COLO829 (cell line): ENCODE measurements at regions not wholly inside any gene's neighbourhood (a gene's known extent, or its start where the extent isn't known, plus 50 kb on each side); places are given as distances from the start of the nearest gene placed in this dataset.

Source experiments
- DNase-seq: peaks from one replicate; pipeline ENCODE4 v3.0.0; 2012; ENCODE audit warnings: low spot score

DNA sequence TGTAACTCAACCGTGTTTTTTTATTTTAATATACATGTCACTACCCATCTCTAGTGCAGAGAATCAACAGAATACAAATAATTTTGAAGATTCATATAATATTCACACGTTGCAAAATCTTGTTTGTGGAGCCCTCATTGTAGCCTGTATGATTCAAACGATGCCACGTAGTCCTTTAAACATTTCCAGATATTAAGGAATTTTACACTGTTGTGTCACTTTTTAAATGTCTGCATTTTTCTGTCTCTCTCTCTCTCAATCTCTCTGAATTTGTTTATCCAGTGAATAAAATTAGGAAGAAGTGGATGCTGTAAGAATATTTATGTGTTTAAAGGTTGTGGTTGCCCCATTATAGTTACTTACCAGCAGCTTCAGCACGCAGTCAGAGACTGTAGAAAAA, 262.0 kb downstream of the PAX1 start:
- no peak for DNase-seq

GRCh38 chr20:21956591-21956990, 251.1 kb downstream of the PAX1 start:
- no peak for DNase-seq

GRCh38 chr20:21947406-21947805, 241.9 kb downstream of the PAX1 start:
- no peak for DNase-seq

GRCh38 chr20:21944227-21944626, 238.8 kb downstream of the PAX1 start:
- no peak for DNase-seq

GRCh38 chr20:21941941-21942805, 236.7 kb downstream of the PAX1 start:
- no peak for DNase-seq

- no peak for DNase-seq
These were observed 231.4 kb downstream of the PAX1 start for GRCh38 chr20:21936720-21937380.

DNA sequence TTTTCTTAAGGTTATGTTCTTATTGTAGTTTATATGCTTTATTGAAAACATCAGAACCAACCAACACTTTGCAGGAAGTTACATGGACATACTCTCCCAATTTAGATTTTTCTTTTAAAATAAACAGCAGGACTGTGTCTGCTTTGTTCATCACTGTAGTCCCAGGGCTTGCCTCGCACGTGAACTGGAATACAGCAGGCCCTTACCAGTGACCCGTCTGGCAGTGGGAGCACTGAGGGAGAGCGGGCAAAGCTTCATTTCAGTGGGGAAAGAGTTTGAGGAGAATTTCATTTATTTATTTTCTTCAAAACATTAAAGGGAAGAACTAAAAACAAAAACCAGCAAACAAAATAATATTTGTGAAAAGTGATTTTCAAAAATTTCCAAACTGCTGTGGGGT, 230.8 kb downstream of the PAX1 start:
- DNase-seq: no peak

- DNase-seq: no peak
These were observed 228.1 kb downstream of the PAX1 start for GRCh38 chr20:21933526-21933925.

GRCh38 chr20:21921251-21921650, 215.8 kb downstream of the PAX1 start:
- no peak for DNase-seq

DNA sequence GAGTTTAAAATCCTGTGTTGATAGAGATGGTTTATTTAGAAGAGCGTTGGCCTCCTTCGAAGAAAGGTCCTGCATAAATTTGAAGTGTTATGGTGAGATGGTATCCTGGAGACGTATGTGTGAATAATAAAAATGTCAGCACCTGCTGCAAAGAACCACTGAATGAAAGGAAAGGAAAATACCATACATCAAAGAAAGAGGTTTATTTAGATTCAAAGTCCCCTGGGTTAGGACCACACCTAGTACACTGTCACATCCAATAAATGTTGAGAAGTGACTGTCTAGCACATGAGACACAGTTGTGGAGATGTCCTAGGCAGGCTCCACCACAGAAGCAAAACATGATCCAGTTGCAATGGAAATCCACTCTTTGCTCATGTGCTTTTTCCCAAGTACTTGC, 214.7 kb downstream of the PAX1 start:
- DNase-seq: no peak

GRCh38 chr20:21918398-21918797, 212.9 kb downstream of the PAX1 start:
- DNase-seq: no peak

- DNase-seq: no peak
These were observed 196.9 kb downstream of the PAX1 start for GRCh38 chr20:21902391-21902790.

GRCh38 chr20:21901470-21902275, 196.2 kb downstream of the PAX1 start:
- DNase-seq: no peak

GRCh38 chr20:21900431-21900830, 195.0 kb downstream of the PAX1 start:
- DNase-seq: no peak

- no peak for DNase-seq
These were observed 169.5 kb downstream of the PAX1 start for GRCh38 chr20:21874921-21875320.

- DNase-seq: no peak
These were observed 168.7 kb downstream of the PAX1 start for GRCh38 chr20:21874127-21874526.

DNA sequence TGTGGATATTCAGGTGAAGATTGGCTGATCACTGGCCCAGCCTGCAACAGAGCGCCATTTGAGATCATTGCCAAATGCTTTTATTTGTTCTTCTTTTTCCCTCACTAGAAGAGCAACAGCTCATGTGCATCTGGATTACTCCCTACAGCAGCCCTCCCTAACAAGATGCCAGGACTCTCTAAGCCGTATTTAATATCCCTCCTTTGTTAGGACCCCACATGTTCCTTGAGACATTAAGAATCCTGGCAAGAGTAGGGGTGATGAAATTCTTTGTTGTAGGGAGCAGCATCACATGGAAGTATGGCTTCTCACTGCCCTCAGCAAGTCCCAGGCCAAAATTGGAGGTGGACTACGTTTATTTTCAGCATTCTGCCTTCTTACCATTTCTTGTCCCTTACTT, 167.8 kb downstream of the PAX1 start:
- DNase-seq: no peak

GRCh38 chr20:21867811-21868210, 162.3 kb downstream of the PAX1 start:
- no peak for DNase-seq

GRCh38 chr20:21867353-21867752, 161.9 kb downstream of the PAX1 start:
- no peak for DNase-seq

- DNase-seq: no peak
These were observed 157.5 kb downstream of the PAX1 start for GRCh38 chr20:21862956-21863355.

- no peak for DNase-seq
These were observed 156.9 kb downstream of the PAX1 start for GRCh38 chr20:21862259-21862946.

- DNase-seq: no peak
These were observed 135.5 kb downstream of the PAX1 start for GRCh38 chr20:21840991-21841390.
